Liver (tissue), 8 donors: ENCODE measurements at regions not wholly inside any gene's neighbourhood (a gene's known extent, or its start where the extent isn't known, plus 50 kb on each side); places are given as distances from the start of the nearest gene placed in this dataset.

Experiments
- DNase-seq: peaks from one replicate; pipeline ENCODE4 v3.0.0-alpha.2; 2017; ENCODE audit warnings: low spot score
- H3K27ac ChIP-seq, 2 donors: one replicate each; pipeline ENCODE4 v1.7.0; 2013; ENCODE audit warnings: inconsistent platforms in 2 of 2, low read length in 2 of 2, control low read depth in 1 of 2, low read depth in 1 of 2, mild to moderate bottlenecking in 1 of 2
- H3K27me3 ChIP-seq, 4 donors: one replicate each; pipeline versions ENCODE4 v1.6.1 to v1.7.0; 2013; ENCODE audit warnings: low read length in 3 of 4, inconsistent platforms in 1 of 4, mild to moderate bottlenecking in 1 of 4, moderate library complexity in 1 of 4; ENCODE audit not compliant: control insufficient read depth in 4 of 4, insufficient read depth in 4 of 4
- H3K36me3 ChIP-seq, 4 donors: one replicate each; pipeline versions ENCODE4 v1.6.1 to v1.7.0; 2013; ENCODE audit warnings: low read length in 3 of 4, mild to moderate bottlenecking in 3 of 4, low read depth in 1 of 4, moderate library complexity in 1 of 4; ENCODE audit not compliant: control insufficient read depth in 4 of 4, insufficient read depth in 3 of 4
- H3K4me1 ChIP-seq, 4 donors: one replicate each; pipeline versions ENCODE4 v1.6.1 to v1.7.0; 2013; ENCODE audit warnings: low read length in 3 of 4, mild to moderate bottlenecking in 3 of 4, moderate library complexity in 1 of 4; ENCODE audit not compliant: control insufficient read depth in 4 of 4, insufficient read depth in 4 of 4
- H3K4me3 ChIP-seq, 3 donors: one replicate each; pipeline versions ENCODE4 v1.6.1 to v1.7.0; 2013; ENCODE audit warnings: low read length in 3 of 3, control low read depth in 1 of 3, low read depth in 1 of 3, mild to moderate bottlenecking in 1 of 3
- H3K9ac ChIP-seq, 2 donors: one replicate each; pipeline ENCODE4 v1.7.0; 2013; ENCODE audit warnings: low read length in 2 of 2, mild to moderate bottlenecking in 2 of 2, moderate library complexity in 2 of 2, control low read depth in 1 of 2, low read depth in 1 of 2
- H3K9me3 ChIP-seq, 4 donors: one replicate each; pipeline versions ENCODE4 v1.6.1 to v1.7.0; 2013; ENCODE audit warnings: low read length in 3 of 4; ENCODE audit not compliant: control insufficient read depth in 4 of 4
- ATF3 ChIP-seq: IDR thresholded peaks from 2 replicates; pipeline ENCODE4 v1.6.1; 2016; ENCODE audit warnings: antibody characterized with exemption
- CTCF ChIP-seq: fragments of 150-350 bp; IDR thresholded peaks from 2 replicates; pipeline ENCODE4 v1.5.1; 2017; ENCODE audit warnings: improper control_type of control experiment, low read depth, low read length; ENCODE audit not compliant: missing input control
- EGR1 ChIP-seq, 2 donors: IDR thresholded peaks; 2 replicates each; pipeline ENCODE4 v1.6.1; 2016 to 2018; ENCODE audit warnings: antibody characterized with exemption in 2 of 2, low read depth in 2 of 2
- FOXA1 ChIP-seq: IDR thresholded peaks from 2 replicates; pipeline ENCODE4 v1.6.1; 2016; ENCODE audit warnings: antibody characterized with exemption
- FOXA2 ChIP-seq: IDR thresholded peaks from 2 replicates; pipeline ENCODE4 v1.6.1; 2016; ENCODE audit warnings: antibody characterized with exemption
- GABPA ChIP-seq, 2 donors: IDR thresholded peaks in 1 of 2; conservative IDR thresholded peaks in 1 of 2; 2 replicates each; pipeline ENCODE4 v1.6.1; 2016; ENCODE audit warnings: antibody characterized with exemption in 2 of 2, mild to moderate bottlenecking in 1 of 2, moderate library complexity in 1 of 2
- HNF4A ChIP-seq, 2 donors: conservative IDR thresholded peaks; 2 replicates each; pipeline ENCODE4 v1.6.1; 2016; ENCODE audit warnings: antibody characterized with exemption in 2 of 2, mild to moderate bottlenecking in 2 of 2
- HNF4G ChIP-seq: IDR thresholded peaks from 2 replicates; pipeline ENCODE4 v1.6.1; 2016; ENCODE audit warnings: antibody characterized with exemption
- JUND ChIP-seq, 2 donors: IDR thresholded peaks; 2 replicates each; pipeline ENCODE4 v1.6.1; 2016; ENCODE audit warnings: antibody characterized with exemption in 2 of 2
- NR2F2 ChIP-seq: IDR thresholded peaks from 2 replicates; pipeline ENCODE4 v1.6.1; 2016; ENCODE audit warnings: antibody characterized with exemption
- RAD21 ChIP-seq, 2 donors: IDR thresholded peaks; 2 replicates each; pipeline ENCODE4 v1.6.1; 2016; ENCODE audit warnings: antibody characterized with exemption in 2 of 2, mild to moderate bottlenecking in 2 of 2
- RXRA ChIP-seq, 2 donors: IDR thresholded peaks; 2 replicates each; pipeline ENCODE4 v1.6.1; 2017 to 2018; ENCODE audit warnings: antibody characterized with exemption in 2 of 2, mild to moderate bottlenecking in 1 of 2
- SP1 ChIP-seq: IDR thresholded peaks from 2 replicates; pipeline ENCODE4 v1.6.1; 2018; ENCODE audit warnings: antibody characterized with exemption, mild to moderate bottlenecking
- TAF1 ChIP-seq: conservative IDR thresholded peaks from 2 replicates; pipeline ENCODE4 v1.6.1; 2016; ENCODE audit warnings: antibody characterized with exemption, mild to moderate bottlenecking
- YY1 ChIP-seq: IDR thresholded peaks from 2 replicates; pipeline ENCODE4 v1.6.1; 2016; ENCODE audit warnings: antibody characterized with exemption, mild to moderate bottlenecking
- ZBTB33 ChIP-seq: IDR thresholded peaks from 2 replicates; pipeline ENCODE4 v1.6.1; 2016; ENCODE audit warnings: antibody characterized with exemption
- WGBS: extraction: QIAGEN DNeasy Blood & Tissue Kit; methylation state at CpG from one replicate; pipeline ENCODE4 v1.1.7; 2013; 5-methylcytosine and 5-hydroxymethylcytosine counted together
- TF ChIP-seq, protein P1 (sequence below): IDR thresholded peaks from 2 replicates; pipeline ENCODE4 v1.6.1; 2016; ENCODE audit warnings: antibody characterized with exemption
- donor health status: healthy.
- donor health status: healthy.
- donor health status: healthy.
- donor health status: healthy.
- donor health status: healthy.

DNA sequence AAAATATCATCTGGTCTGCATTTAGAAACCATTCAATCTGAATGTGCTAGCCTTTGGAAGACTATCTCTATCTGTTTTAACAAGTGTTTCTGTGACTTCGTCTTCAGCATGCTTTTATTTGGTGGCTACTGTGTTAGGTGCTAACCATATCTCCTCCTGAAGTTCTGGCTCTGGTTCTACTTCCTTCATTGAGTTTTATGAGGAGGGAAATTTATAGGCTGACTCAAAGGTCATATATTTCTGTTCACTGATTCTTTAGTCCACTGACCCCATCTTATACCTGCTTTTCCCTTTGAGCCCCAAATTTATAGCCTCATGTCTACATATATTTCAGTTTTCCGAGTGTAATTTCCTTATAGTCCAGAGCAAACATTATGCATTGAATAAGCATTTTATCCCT is 295.0 kb upstream of the RASGRP1 start:
- WGBS = 84% methylated on average over 2 of the region's 2 CpGs
- Histone ChIP-seq H3K27me3 (peaks cover 0 to 8% (median 2%) of the 10 kb centered on the region in 4 donors), H3K27ac (no peak overlapping the region), H3K4me1 (no peaks in the 10 kb centered on the region), H3K9ac (no peak overlapping the region), H3K4me3 (no peak overlapping the region), H3K9me3 (no peaks in the 10 kb centered on the region), H3K36me3 (no peaks in the 10 kb centered on the region)
- no peak for DNase-seq
- TF ChIP-seq TAF1 (no peak), HNF4G (no peak), CTCF (no peak), GABPA (IDR thresholded peaks at IDR 0.05 in 1 of 2, conservative IDR thresholded peaks at IDR 0.05 in 1 of 2) (no peak), NR2F2 (no peak), ZBTB33 (no peak), HNF4A (conservative IDR thresholded peaks at IDR 0.05) (no peak), FOXA2 (no peak), RAD21 (IDR thresholded peaks at IDR 0.05) (no peak), YY1 (no peak), SP1 (no peak), RXRA (IDR thresholded peaks at IDR 0.05) (no peak)
- TF ChIP-seq, protein P1, sequence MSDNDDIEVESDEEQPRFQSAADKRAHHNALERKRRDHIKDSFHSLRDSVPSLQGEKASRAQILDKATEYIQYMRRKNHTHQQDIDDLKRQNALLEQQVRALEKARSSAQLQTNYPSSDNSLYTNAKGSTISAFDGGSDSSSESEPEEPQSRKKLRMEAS = no peak

DNA sequence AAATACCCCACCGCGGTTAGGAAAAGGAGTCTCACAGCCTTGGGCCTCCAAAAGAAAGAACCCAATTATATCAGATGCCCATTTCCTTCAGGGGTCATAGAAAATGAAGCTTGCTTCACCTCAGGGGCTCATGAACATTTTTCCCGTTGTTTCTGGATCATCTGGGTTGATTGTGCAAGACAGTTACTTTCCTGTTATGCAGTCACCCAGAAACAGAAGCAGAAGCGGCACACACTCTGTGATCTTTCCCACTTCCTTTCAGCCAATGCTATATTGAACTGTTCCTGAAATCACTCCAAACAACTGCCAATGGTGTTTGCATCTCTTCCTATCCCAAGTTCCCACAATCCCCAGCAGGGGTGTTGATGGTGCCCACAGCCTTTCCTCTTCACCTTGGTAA is 295.6 kb upstream of the RASGRP1 start:
- no peaks in the 10 kb centered on the region for H3K4me1 ChIP-seq
- WGBS = 59% methylated on average over 4 of the region's 4 CpGs
- TF ChIP-seq EGR1 (IDR thresholded peaks at IDR 0.05; ENCODE audit: low read depth in 2 of 2) (no peak), ATF3 (no peak), ZBTB33 (no peak), GABPA (IDR thresholded peaks at IDR 0.05 in 1 of 2, conservative IDR thresholded peaks at IDR 0.05 in 1 of 2) (no peak), CTCF (no peak), NR2F2 (no peak), FOXA1 (no peak), JUND (IDR thresholded peaks at IDR 0.05) (no peak)
- no peaks in the 10 kb centered on the region for H3K36me3 ChIP-seq
- no peak overlapping the region for H3K9ac ChIP-seq
- H3K4me3 ChIP-seq = no peak overlapping the region
- no peak overlapping the region for H3K27ac ChIP-seq
- peaks cover 0 to 5% (median 2%) of the 10 kb centered on the region in 4 donors for H3K27me3 ChIP-seq
- H3K9me3 ChIP-seq = no peaks in the 10 kb centered on the region
- no peak for DNase-seq
